ENCODE measurements at regions not wholly inside any gene's neighbourhood (a gene's known extent, or its start where the extent isn't known, plus 50 kb on each side); places are given as distances from the start of the nearest gene placed in this dataset.
"Not testable (repeated sequence)": the region's sequence is repeated elsewhere in the genome, so short reads cannot be mapped to it uniquely, and the experiment has no call there.

DNA sequence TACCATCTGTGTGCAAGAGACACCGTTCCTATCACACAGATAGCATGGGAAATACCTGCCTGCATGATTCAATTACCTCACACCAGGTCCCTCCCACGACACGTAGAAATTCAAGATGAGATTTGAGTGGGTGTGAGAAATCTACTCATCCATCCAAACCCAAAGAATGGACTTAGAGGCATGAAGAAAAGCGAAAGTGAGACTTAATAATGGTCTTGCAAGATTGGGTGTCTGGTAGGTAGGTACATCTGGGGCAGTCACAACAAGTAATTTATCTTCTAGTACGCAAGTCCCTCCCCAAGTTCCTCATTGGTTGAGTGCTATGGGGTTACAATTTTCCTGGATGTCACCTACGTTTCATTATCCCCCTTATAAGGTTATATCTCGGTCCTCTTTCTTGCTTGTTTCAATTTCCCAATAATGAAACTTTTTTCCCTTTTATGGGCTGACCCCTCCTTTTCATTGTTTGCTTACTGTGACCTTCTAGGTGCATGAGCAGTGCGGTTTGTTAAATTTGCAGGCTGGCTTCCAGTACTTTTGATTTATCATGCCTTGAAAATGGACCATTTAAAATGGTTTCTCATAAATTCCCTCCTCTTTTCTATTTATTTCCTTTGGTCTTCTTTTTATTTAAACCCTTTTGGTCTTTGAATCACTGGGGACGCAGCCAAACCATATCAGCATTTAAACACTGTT lies 63.1 kb upstream of the ZNF658 start:
- H3K36me3 ChIP-seq (ENCODE audit: control insufficient read depth, insufficient read depth, low read length); H3K4me3 Mint-ChIP-seq (ENCODE audit: unreplicated experiment); DNase-seq; H3K27ac Mint-ChIP-seq (ENCODE audit: unreplicated experiment); H3K9me3 ChIP-seq; H3K4me3 ChIP-seq (ENCODE audit: low read depth, low read length); H3K4me1 ChIP-seq; CTCF ChIA-PET; H3K4me1 Mint-ChIP-seq (ENCODE audit: low read depth, unreplicated experiment); POLR2A ChIA-PET; H3K9me3 Mint-ChIP-seq (ENCODE audit: unreplicated experiment); H3K27me3 Mint-ChIP-seq (ENCODE audit: insufficient read depth, unreplicated experiment); BruUV-seq (replicated peaks); H3K36me3 Mint-ChIP-seq (ENCODE audit: insufficient read depth, unreplicated experiment); intact Hi-C loops (cut with micrococcal nuclease; ENCODE audit: unreplicated experiment); H3K27me3 ChIP-seq (replicated peaks; ENCODE audit: control insufficient read depth, insufficient read depth, low read length): not testable (repeated sequence)
